ENCODE measurements at regions not wholly inside any gene's neighbourhood (a gene's known extent, or its start where the extent isn't known, plus 50 kb on each side); places are given as distances from the start of the nearest gene placed in this dataset.

DNA sequence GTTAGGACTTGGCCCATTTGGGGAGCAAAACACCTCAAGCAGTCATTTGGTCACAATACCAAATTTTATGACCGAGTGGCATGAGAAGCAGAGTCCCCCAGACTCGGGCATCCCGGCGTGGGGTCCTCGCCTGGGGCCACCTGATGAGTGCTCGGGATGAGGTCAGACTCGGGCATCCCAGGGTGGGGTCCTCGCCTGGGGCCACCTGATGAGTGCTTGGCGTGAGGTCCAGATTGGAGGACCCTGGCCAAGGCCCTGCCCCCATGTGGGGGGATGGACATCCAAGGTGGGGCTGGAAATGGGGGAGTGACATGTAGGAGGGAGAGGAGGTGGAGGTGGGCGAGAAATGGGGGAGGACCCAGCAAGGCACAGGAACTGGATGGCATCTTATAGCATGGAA lies 56.1 kb upstream of the CST7 start:
- Histone ChIP-seq H3K27me3 (no peaks in the 10 kb centered on the region), H3K9me3 (no peaks in the 10 kb centered on the region), H3K27ac (no peak overlapping the region), H3K36me3 (no peaks in the 10 kb centered on the region), H3K4me1 (no peaks in the 10 kb centered on the region), H3K4me3 (no peak overlapping the region)
- no CpG with 5 or more reads among the region's 10 CpGs for WGBS, 2 donors (ENCODE audit: low coverage in 1 of 2)
- no peak for ATAC-seq
- TF ChIP-seq, protein P1, sequence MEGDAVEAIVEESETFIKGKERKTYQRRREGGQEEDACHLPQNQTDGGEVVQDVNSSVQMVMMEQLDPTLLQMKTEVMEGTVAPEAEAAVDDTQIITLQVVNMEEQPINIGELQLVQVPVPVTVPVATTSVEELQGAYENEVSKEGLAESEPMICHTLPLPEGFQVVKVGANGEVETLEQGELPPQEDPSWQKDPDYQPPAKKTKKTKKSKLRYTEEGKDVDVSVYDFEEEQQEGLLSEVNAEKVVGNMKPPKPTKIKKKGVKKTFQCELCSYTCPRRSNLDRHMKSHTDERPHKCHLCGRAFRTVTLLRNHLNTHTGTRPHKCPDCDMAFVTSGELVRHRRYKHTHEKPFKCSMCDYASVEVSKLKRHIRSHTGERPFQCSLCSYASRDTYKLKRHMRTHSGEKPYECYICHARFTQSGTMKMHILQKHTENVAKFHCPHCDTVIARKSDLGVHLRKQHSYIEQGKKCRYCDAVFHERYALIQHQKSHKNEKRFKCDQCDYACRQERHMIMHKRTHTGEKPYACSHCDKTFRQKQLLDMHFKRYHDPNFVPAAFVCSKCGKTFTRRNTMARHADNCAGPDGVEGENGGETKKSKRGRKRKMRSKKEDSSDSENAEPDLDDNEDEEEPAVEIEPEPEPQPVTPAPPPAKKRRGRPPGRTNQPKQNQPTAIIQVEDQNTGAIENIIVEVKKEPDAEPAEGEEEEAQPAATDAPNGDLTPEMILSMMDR (IDR thresholded peaks at IDR 0.05): no peak

DNA sequence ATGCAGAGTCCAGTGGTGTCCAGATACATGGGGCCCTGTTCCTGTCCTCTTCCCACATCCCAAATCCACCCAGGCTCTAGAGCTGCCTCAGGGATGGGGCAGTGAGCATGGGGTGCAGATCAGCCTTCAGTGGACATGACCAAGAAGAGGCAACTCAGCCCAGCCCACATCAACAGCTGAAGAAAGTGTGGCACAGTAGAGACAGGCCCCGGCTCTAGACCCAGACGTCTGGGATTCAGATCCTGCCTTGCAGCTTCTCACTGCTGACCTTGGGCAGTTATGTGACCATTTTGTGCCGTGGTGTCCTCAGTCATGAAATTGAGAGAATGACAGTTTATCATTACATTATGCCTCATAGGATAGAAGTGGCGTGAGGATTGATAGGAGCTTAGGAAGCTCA lies 54.6 kb upstream of the CST7 start:
- no peak for ATAC-seq
- no peak for TF ChIP-seq POLR2AphosphoS5 (IDR thresholded peaks at IDR 0.05)
- H3K36me3 ChIP-seq: no peaks in the 10 kb centered on the region
- H3K27ac ChIP-seq: no peak overlapping the region
- WGBS, 2 donors (ENCODE audit: low coverage in 1 of 2): 40% methylated on average over 1 of the region's 4 CpGs; no CpG with 5 or more reads in 1 of the 2 donors
- H3K4me3 ChIP-seq: no peak overlapping the region
- H3K27me3 ChIP-seq: no peaks in the 10 kb centered on the region
- H3K9me3 ChIP-seq: peaks cover 0 to 12% (median 0%) of the 10 kb centered on the region in 3 donors
- H3K4me1 ChIP-seq: no peaks in the 10 kb centered on the region

DNA sequence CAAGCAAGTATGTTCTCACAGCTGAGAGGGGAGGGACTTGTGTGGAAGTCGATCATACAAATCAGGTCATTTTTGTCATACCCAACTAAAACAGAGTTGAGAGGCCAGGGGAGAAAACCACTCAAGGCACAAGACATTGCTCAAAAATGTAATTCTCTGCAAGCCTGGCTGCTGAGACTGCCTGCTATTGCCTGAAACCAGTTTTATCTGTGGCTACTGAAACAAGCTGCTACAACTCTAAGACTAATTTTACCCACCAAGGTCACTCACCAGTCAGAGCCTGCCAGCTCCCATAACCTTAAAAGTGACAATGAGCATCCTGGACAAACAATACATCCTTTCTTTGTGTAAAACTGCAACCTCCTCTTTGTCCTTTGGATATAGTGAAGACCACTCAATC lies 54.1 kb upstream of the CST7 start:
- no peak overlapping the region for H3K27ac ChIP-seq
- no peak for TF ChIP-seq POLR2AphosphoS5 (IDR thresholded peaks at IDR 0.05)
- TF ChIP-seq EP300 (IDR thresholded peaks at IDR 0.05): no peak
- TF ChIP-seq, protein P1 (IDR thresholded peaks at IDR 0.05): no peak
- no peak for TF ChIP-seq POLR2A (IDR thresholded peaks at IDR 0.05)
- H3K27me3 ChIP-seq: no peaks in the 10 kb centered on the region
- no peak for ATAC-seq
- peaks cover 0 to 17% (median 0%) of the 10 kb centered on the region in 3 donors for H3K9me3 ChIP-seq
- no peaks in the 10 kb centered on the region for H3K36me3 ChIP-seq
- 89 to 100% methylated on average over 1 of the region's 1 CpG for WGBS, 2 donors (ENCODE audit: low coverage in 1 of 2)
- H3K4me3 ChIP-seq: no peak overlapping the region
- H3K4me1 ChIP-seq: no peaks in the 10 kb centered on the region

DNA sequence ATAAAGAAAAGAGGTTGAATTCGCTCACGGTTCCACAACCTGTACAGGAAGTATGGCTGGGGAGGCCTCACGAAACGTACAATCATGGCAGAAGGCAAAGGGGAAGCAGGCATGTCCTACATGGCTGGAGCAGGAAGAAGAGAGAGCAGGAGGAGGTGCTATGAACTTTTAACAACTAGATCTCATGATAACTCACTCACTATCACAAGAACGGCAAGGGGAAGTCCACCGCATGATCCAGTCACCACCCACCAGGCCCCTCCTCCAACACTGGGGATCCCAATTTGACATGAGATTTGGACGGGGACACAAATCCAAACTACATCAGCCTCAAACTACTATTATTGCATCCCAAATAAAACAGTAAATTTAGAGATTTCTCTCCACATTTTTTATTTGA lies 53.6 kb upstream of the CST7 start:
- no peak overlapping the region for H3K27ac ChIP-seq
- H3K36me3 ChIP-seq: no peaks in the 10 kb centered on the region
- peaks cover 0 to 21% (median 0%) of the 10 kb centered on the region in 3 donors for H3K9me3 ChIP-seq
- no peak for TF ChIP-seq EP300 (IDR thresholded peaks at IDR 0.05)
- TF ChIP-seq, protein P1 (IDR thresholded peaks at IDR 0.05): no peak
- no peak for TF ChIP-seq POLR2AphosphoS5 (IDR thresholded peaks at IDR 0.05)
- TF ChIP-seq POLR2A (IDR thresholded peaks at IDR 0.05): no peak
- no peak overlapping the region for H3K4me3 ChIP-seq
- H3K27me3 ChIP-seq: no peaks in the 10 kb centered on the region
- no peak for ATAC-seq
- H3K4me1 ChIP-seq: no peaks in the 10 kb centered on the region
- 74% methylated on average over 7 of the region's 7 CpGs; no CpG with 5 or more reads in 1 of the 2 donors for WGBS, 2 donors (ENCODE audit: low coverage in 1 of 2)

DNA sequence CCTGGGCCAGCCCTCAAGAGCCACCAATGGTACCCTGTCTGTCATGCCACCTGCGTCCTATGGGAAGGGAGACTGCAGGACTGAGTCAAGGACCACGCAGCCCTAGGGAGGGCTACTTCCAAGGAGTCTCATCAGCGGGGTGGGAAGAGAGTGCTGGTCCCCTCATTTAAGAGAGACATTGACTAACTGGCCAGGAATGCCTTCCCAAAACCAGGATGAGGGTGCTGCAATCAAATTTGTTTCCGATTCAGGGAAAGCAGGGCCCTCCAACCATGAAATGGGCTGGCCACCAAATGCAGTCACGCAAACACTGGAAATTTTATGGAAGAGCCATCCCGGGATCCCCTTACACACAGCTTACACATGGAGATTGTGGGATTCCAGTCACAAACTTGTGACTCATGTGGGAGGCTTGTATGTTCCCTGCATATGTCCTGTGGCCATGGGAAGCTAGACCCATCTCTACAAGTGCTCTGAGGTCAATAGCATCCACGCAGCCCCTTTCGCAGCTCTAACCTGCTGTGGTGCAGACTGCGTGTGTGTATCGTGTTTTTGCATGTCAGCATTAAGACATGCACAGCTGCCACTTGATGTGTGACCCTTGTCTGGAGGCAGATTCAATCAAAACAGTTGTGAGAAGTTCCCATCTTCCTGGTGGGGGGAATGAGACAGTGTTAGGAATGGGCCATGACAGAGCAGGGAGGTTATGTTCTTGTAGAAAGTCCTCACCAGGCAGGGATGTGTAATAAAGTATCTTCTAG lies 53.0 kb upstream of the CST7 start:
- no peak for ATAC-seq
- no peaks in the 10 kb centered on the region for H3K27me3 ChIP-seq
- no peak for TF ChIP-seq POLR2A (IDR thresholded peaks at IDR 0.05)
- TF ChIP-seq EP300 (IDR thresholded peaks at IDR 0.05): no peak
- TF ChIP-seq, protein P1 (IDR thresholded peaks at IDR 0.05): no peak
- no peak for TF ChIP-seq POLR2AphosphoS5 (IDR thresholded peaks at IDR 0.05)
- peaks cover 0 to 28% (median 0%) of the 10 kb centered on the region in 3 donors for H3K9me3 ChIP-seq
- no peak overlapping the region for H3K27ac ChIP-seq
- no peaks in the 10 kb centered on the region for H3K4me1 ChIP-seq
- H3K36me3 ChIP-seq: no peaks in the 10 kb centered on the region
- WGBS, 2 donors (ENCODE audit: low coverage in 1 of 2): 96 to 100% methylated on average over 2 to 8 of the region's 10 CpGs
- H3K4me3 ChIP-seq: no peak overlapping the region

All from gastroesophageal sphincter (tissue), 4 donors.